Activated CD4-positive, alpha-beta memory T cell treated with anti-CD3 and anti-CD28 coated beads for 36 hours (primary cell): ENCODE measurements at regions not wholly inside any gene's neighbourhood (a gene's known extent, or its start where the extent isn't known, plus 50 kb on each side); places are given as distances from the start of the nearest gene placed in this dataset.

Experiments used
- CTCF ChIA-PET: fragments of 350-600 bp; sonication (Branson Sonifier 250); formaldehyde crosslinking; loops from one replicate; lab custom pipeline; 2021; ENCODE audit warnings: antibody characterized with exemption, inconsistent platforms; lab: Charles Lee
- POLR2A ChIA-PET: fragments of 350-600 bp; sonication (Branson Sonifier 250); formaldehyde crosslinking; loops from one replicate; lab custom pipeline; 2021; ENCODE audit warnings: antibody characterized with exemption; lab: Charles Lee
- DNase-seq: peaks from one replicate; pipeline ENCODE4 v3.0.0-alpha.2; 2020
- H3K27ac Mint-ChIP-seq: one replicate; pipeline ENCODE4 v1.8.0; 2021; ENCODE audit warnings: mixed read lengths
- H3K27me3 Mint-ChIP-seq: one replicate; pipeline ENCODE4 v1.8.0; 2021; ENCODE audit warnings: mixed read lengths
- H3K36me3 Mint-ChIP-seq: one replicate; pipeline ENCODE4 v1.8.0; 2021; ENCODE audit warnings: mixed read lengths
- H3K4me1 Mint-ChIP-seq: one replicate; pipeline ENCODE4 v1.8.0; 2021; ENCODE audit warnings: low read depth, mixed read lengths
- H3K4me3 Mint-ChIP-seq: one replicate; pipeline ENCODE4 v1.8.0; 2021; ENCODE audit warnings: mild to moderate bottlenecking, mixed read lengths
- H3K9me3 Mint-ChIP-seq: one replicate; pipeline ENCODE4 v1.8.0; 2021; ENCODE audit warnings: mixed read lengths
- intact Hi-C: fragments of 100-400 bp; cut with micrococcal nuclease; formaldehyde crosslinking; loops from one replicate; pipeline ENCODE4 v1.15.1; 2023

DNA sequence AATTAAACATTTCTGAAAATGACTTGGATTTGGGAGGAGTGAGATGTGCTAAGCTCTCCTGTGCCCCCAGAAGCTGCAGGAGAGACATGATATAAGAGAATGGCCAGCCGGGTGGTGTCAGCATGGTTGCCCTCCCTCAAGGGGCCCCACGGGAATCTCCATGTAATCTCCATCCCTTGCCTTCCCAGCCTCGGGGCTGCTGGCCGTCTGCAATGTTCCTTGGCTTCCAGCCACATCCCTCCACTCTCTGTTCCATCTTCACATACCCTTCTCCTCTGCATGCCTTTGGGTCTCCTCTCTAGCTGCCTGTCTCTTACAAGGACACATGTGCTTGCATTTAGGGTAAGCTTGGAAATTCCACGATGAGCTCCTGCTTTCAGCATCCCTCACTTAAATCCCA lies 172.0 kb downstream of the TSHZ3 start:
- no peaks in the 10 kb centered on the region for H3K4me1 Mint-ChIP-seq
- ChIA-PET POLR2A (no interaction called here), CTCF (no interaction called here)
- peaks cover 4% of the 10 kb centered on the region for H3K27me3 Mint-ChIP-seq
- no peaks in the 10 kb centered on the region for H3K9me3 Mint-ChIP-seq
- H3K36me3 Mint-ChIP-seq: no peaks in the 10 kb centered on the region
- DNase-seq: no peak
- no peak overlapping the region for H3K4me3 Mint-ChIP-seq
- no peak overlapping the region for H3K27ac Mint-ChIP-seq
- intact Hi-C loops: no loop called here

DNA sequence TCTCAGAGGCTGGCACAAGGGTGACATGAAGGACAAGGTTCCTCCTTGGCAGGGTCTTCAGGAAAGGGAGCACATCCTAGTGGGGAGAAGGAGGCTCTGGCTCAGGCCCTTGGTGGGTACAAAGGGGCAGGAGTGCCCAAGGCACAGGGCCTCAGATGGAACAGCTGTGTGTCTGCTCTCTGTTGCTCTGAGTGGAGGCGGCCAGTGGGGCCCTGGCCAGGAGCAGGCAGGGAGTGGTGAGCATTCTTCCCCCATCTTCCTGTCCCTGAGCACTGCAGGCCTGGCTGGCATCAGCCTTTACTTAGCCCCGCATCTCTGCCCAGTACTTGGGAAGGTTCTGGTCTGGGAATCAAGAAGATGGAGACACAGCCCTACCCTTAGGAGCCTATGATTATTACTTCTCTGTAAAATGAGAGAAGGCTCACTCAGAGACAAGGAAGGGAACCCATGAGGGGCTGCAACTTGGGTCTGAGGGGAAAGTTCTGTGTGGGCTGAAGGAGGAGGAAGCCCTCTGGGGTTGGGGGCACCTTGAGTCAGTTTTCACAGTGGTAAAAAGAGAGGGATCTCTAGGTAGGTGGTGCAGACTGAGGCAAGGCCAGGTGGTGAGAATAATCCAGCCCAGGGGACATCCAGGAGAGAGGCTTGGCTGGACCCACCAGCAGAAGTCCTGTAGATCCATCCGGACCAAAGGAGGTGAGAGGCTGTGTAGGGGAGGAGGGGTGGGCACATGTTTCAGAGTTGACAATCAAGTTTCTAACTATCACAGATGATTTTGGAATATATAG lies 173.5 kb downstream of the TSHZ3 start:
- no peaks in the 10 kb centered on the region for H3K36me3 Mint-ChIP-seq
- ChIA-PET CTCF (no interaction called here), POLR2A (no interaction called here)
- no peak overlapping the region for H3K4me3 Mint-ChIP-seq
- intact Hi-C loops: no loop called here
- H3K9me3 Mint-ChIP-seq: no peaks in the 10 kb centered on the region
- H3K4me1 Mint-ChIP-seq: no peaks in the 10 kb centered on the region
- no peak overlapping the region for H3K27ac Mint-ChIP-seq
- DNase-seq: no peak
- H3K27me3 Mint-ChIP-seq: peaks cover 3% of the 10 kb centered on the region

DNA sequence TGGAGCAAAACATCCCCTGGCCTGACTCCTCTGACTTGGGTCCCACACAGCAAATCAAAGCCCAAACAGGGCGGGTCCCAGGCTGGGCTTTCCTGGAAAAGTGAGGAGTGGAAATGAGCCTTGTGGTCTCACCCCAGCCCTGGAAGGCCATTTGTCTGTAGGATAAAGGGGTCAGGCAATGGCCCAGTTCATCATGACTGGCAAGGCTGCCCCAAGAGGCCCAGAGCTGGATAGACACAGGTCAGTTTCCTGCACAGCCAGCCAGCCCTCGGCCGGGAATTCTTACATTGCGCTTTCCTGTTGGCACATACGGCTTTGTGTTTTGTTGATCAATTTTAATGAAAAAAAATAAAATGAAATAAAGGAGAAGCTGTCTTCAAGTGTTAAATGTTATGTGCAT lies 174.3 kb downstream of the TSHZ3 start:
- H3K9me3 Mint-ChIP-seq: no peaks in the 10 kb centered on the region
- H3K4me1 Mint-ChIP-seq: no peaks in the 10 kb centered on the region
- POLR2A ChIA-PET: no interaction called here
- H3K4me3 Mint-ChIP-seq: no peak overlapping the region
- DNase-seq: no peak
- intact Hi-C loops: no loop called here
- CTCF ChIA-PET: no interaction called here
- peaks cover 3% of the 10 kb centered on the region for H3K27me3 Mint-ChIP-seq
- H3K36me3 Mint-ChIP-seq: no peaks in the 10 kb centered on the region
- H3K27ac Mint-ChIP-seq: no peak overlapping the region

DNA sequence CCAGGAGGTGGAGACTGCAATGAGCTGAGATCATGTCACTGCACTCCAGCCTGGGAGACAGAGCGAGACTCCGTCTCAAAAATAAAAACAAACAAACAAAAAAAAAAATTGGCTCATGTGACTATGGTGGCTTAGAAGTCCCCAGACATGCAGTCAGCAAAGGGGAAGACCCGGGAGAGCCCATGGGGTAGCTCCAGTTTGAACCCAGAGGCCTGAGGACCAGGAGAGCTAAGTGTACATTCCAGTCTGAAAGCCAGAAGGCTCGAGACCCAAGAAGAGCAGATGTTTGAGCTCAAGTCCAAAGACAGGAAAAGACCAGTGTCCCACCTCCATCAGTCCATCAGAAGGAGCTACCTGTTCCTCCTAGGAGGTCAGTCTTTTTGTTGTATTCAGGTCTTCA lies 175.2 kb downstream of the TSHZ3 start:
- ChIA-PET CTCF (no interaction called here), POLR2A (no interaction called here)
- H3K36me3 Mint-ChIP-seq: no peaks in the 10 kb centered on the region
- H3K4me3 Mint-ChIP-seq: no peak overlapping the region
- no peaks in the 10 kb centered on the region for H3K9me3 Mint-ChIP-seq
- no peak for DNase-seq
- intact Hi-C loops: no loop called here
- H3K4me1 Mint-ChIP-seq: no peaks in the 10 kb centered on the region
- peaks cover 3% of the 10 kb centered on the region for H3K27me3 Mint-ChIP-seq
- no peak overlapping the region for H3K27ac Mint-ChIP-seq

DNA sequence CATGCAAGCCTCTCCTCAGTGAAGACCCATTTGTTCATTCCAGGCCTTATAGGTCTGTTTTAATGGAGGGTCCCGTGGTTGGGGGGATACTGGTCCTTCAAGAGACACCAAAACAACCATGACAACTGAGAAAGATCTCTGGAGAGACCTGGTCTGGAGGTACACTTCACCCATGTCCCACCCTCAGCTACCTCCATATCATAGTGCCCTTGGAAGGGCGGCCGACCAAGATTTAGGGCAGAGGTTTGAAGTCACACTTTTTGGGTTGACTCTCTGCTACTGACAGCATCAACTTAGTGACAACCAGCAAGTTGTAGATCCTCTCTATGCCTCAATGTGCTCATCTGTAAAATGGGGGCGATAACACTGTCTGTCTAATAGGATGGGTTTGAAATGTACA lies 177.3 kb downstream of the TSHZ3 start:
- no peaks in the 10 kb centered on the region for H3K36me3 Mint-ChIP-seq
- ChIA-PET POLR2A (no interaction called here), CTCF (no interaction called here)
- intact Hi-C loops: no loop called here
- peaks cover 5% of the 10 kb centered on the region for H3K27me3 Mint-ChIP-seq
- no peaks in the 10 kb centered on the region for H3K9me3 Mint-ChIP-seq
- peaks cover 6% of the 10 kb centered on the region for H3K4me1 Mint-ChIP-seq
- H3K27ac Mint-ChIP-seq: no peak overlapping the region
- H3K4me3 Mint-ChIP-seq: no peak overlapping the region
- no peak for DNase-seq

DNA sequence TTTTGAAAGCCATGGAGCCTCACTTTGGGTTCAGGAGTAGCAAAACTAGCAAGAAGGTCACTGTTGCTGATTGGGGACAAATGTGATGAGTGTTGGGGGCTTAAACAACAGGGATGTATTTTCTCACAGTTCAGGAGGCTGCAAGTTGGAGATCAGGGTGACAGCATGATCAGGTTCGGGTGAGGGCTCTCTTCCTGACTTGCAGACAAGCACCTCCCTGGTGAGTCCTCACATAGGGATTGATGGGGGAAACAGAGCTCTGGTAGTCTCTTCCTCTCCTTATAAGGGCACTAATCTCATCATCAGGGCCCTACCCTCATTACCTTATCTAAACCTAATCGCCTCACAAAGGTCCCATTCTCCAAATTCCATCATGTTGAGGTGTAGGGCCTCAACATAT lies 179.2 kb downstream of the TSHZ3 start:
- peaks cover 10% of the 10 kb centered on the region for H3K27me3 Mint-ChIP-seq
- H3K4me3 Mint-ChIP-seq: no peak overlapping the region
- H3K27ac Mint-ChIP-seq: no peak overlapping the region
- no peak for DNase-seq
- ChIA-PET CTCF (no interaction called here), POLR2A (no interaction called here)
- H3K4me1 Mint-ChIP-seq: peaks cover 6% of the 10 kb centered on the region
- intact Hi-C loops: no loop called here
- no peaks in the 10 kb centered on the region for H3K9me3 Mint-ChIP-seq
- no peaks in the 10 kb centered on the region for H3K36me3 Mint-ChIP-seq

DNA sequence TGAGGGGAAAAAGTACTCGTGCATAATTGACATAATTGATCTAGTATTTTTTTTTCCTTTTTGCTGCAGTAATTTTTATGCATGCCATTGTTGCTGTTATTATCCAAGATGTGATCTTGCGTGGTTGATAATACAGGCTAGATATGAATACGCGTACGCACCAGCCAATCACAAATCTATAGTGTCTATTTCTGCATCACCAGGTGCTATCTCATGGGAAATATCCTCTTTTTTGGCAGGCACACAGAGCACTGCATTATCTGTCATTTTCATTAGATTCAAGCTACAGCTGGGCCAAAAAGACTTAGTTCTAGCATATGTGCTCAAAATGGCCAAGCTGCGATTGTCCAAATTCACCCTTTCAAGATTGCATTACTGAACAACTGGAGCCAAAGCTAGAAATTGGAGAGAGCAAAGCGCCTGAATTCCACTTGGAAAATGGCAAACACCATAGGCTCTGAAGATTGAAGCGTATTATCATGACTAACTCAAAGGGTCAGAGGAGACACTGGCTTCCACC lies 181.1 kb downstream of the TSHZ3 start:
- Mint-ChIP-seq H3K4me3 (no peak overlapping the region), H3K4me1 (peaks cover 6% of the 10 kb centered on the region), H3K9me3 (no peaks in the 10 kb centered on the region), H3K36me3 (no peaks in the 10 kb centered on the region), H3K27ac (no peak overlapping the region), H3K27me3 (peaks cover 21% of the 10 kb centered on the region)
- ChIA-PET POLR2A (no interaction called here), CTCF (no interaction called here)
- intact Hi-C loops: no loop called here
- no peak for DNase-seq

DNA sequence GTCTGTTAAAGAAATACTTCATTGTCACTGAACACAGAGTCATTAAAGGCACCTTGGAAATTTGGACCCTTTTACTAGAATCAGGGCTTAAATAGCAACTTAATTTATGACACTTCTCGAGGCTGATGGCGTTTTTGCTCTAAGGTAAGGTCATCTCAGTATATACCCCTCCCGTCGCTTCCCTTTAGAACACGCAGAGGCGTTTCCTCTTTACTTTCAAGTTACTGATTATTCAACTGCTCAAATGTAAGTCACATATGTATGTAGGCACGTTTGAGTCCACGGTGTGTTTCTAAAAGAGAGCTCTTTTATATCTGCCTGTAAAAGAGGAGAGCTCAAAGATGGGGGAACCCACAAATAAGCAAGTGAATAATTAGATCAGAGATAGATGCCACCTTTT lies 181.5 kb downstream of the TSHZ3 start:
- Mint-ChIP-seq H3K4me1 (peaks cover 6% of the 10 kb centered on the region), H3K36me3 (no peaks in the 10 kb centered on the region), H3K27ac (no peak overlapping the region), H3K27me3 (peaks cover 21% of the 10 kb centered on the region), H3K4me3 (no peak overlapping the region), H3K9me3 (no peaks in the 10 kb centered on the region)
- no peak for DNase-seq
- ChIA-PET CTCF (no interaction called here), POLR2A (no interaction called here)
- intact Hi-C loops: no loop called here

DNA sequence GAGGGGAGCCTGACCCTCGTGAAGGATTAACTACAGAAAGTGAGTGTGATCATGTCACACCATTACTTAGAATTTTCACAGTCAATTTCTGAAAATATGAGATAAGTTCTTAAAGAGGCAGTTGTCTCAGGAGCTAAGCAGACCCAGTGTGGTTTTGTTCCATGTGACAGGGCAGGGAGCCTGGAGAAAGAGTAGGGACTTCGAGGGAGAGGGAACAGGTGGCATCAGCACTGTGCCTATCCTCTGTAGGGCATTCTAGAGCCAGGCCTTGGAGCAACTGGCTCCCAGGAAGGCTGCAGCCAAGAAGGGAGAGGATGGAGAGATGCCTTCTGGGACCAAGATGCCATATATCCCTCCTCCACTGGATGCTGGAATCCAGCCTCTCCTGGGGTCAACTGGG lies 183.0 kb downstream of the TSHZ3 start:
- no peak for DNase-seq
- Mint-ChIP-seq H3K36me3 (no peaks in the 10 kb centered on the region), H3K27ac (no peak overlapping the region), H3K4me3 (no peak overlapping the region), H3K4me1 (peaks cover 6% of the 10 kb centered on the region), H3K27me3 (peaks cover 27% of the 10 kb centered on the region), H3K9me3 (no peaks in the 10 kb centered on the region)
- POLR2A ChIA-PET: no interaction called here
- CTCF ChIA-PET: no interaction called here
- intact Hi-C loops: no loop called here

DNA sequence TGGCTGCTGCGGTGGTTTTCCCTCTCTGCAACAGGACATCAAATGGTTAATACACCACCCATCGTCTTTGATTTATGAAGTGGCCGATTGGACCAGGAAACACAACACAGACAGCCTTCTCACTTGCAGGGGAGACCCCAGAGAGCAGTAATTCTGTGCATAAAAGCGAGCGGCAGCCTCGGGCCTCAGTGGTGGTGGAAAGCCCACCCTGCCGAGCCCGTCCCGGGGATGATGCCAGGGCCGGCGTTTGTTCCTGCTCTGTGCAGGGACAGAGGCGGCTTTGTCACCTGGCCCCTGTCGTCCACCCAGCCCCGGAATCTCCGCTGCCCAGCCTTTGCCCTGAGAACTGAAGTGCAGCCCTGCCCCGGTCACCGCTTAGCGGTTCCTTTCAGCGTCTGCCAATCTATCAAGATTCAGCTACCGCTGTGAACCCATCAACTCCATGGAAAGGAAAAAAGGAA lies 184.4 kb downstream of the TSHZ3 start:
- H3K4me3 Mint-ChIP-seq: no peak overlapping the region
- peaks cover 6% of the 10 kb centered on the region for H3K4me1 Mint-ChIP-seq
- intact Hi-C loops: no loop called here
- no peak overlapping the region for H3K27ac Mint-ChIP-seq
- POLR2A ChIA-PET: no interaction called here
- H3K36me3 Mint-ChIP-seq: no peaks in the 10 kb centered on the region
- no peak for DNase-seq
- peaks cover 27% of the 10 kb centered on the region for H3K27me3 Mint-ChIP-seq
- no peaks in the 10 kb centered on the region for H3K9me3 Mint-ChIP-seq
- CTCF ChIA-PET: interaction anchor here (0.7 kb wide), 1 partner anchor 863 kb away, joined by 3 read pairs; no protein-coding TSS in a partner anchor

DNA sequence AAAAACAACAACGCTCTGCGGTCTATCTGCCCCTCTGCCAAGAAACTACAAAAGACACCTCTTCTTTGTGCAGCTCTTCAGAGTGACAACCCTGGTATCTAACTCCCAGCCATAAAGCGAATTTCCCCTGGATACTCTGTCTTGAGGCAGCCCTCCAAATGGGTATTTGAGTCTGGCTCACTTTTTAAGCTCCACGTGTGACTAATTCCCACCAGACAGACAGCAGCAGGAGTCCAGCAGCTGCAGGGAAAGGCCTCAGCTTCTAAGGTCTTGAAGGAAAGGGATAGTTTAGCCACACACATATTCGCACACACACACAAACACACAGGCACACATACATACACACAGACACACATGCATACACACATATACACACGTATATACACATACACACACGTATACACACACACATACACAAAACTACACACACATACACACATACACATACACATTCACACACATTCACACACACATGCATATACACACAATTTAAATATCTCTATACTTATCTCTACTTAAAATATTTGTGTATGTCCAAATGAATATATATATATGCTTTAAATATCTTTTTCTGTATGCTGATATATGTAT lies 188.8 kb downstream of the TSHZ3 start:
- no peak for DNase-seq
- POLR2A ChIA-PET: no interaction called here
- CTCF ChIA-PET: no interaction called here
- no peaks in the 10 kb centered on the region for H3K36me3 Mint-ChIP-seq
- H3K27me3 Mint-ChIP-seq: peaks cover 18% of the 10 kb centered on the region
- no peaks in the 10 kb centered on the region for H3K9me3 Mint-ChIP-seq
- no peak overlapping the region for H3K4me3 Mint-ChIP-seq
- intact Hi-C loops: no loop called here
- no peaks in the 10 kb centered on the region for H3K4me1 Mint-ChIP-seq
- no peak overlapping the region for H3K27ac Mint-ChIP-seq

DNA sequence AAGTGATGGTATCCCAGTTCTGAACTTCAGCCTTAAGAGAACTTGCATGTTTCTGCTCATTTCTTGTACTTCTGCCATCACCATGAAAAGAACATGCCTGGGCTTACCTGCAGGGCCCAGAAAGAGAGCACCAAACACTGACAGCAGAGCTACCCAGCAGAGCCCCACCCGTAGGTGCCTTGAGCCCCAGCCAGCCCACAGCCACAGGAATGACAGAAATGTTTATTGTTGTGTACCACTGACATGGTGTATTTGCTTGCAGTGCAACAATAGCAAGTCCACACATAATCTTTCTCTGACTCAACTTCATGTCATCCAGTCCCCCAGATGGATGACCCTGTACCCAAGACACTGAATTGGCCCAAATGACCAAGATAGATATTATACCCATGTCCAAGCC lies 195.2 kb downstream of the TSHZ3 start:
- Mint-ChIP-seq H3K9me3 (no peaks in the 10 kb centered on the region), H3K36me3 (no peaks in the 10 kb centered on the region), H3K27ac (no peak overlapping the region), H3K27me3 (no peaks in the 10 kb centered on the region), H3K4me3 (no peak overlapping the region), H3K4me1 (no peaks in the 10 kb centered on the region)
- POLR2A ChIA-PET: no interaction called here
- CTCF ChIA-PET: no interaction called here
- no peak for DNase-seq
- intact Hi-C loops: no loop called here

DNA sequence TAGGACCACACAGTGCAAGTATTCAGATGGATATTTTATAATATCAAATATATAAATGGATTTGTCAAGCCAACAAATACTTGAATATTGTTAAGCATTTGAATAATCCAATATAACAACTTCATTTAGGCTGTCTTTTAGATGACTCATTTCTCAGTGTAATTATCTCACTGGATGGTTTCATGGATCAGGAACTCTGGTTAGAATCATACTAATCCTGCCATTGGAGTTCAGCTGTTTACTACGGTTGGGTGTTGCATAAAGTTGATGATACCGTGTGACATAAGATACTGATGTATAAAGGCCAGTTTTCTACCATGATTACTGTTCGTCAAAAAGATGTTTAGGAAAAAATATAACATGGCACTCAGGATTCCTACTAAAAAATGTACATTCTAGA lies 196.3 kb downstream of the TSHZ3 start:
- intact Hi-C loops: no loop called here
- H3K27me3 Mint-ChIP-seq: no peaks in the 10 kb centered on the region
- H3K9me3 Mint-ChIP-seq: no peaks in the 10 kb centered on the region
- POLR2A ChIA-PET: no interaction called here
- H3K4me3 Mint-ChIP-seq: no peak overlapping the region
- CTCF ChIA-PET: no interaction called here
- no peaks in the 10 kb centered on the region for H3K4me1 Mint-ChIP-seq
- no peak for DNase-seq
- no peak overlapping the region for H3K27ac Mint-ChIP-seq
- no peaks in the 10 kb centered on the region for H3K36me3 Mint-ChIP-seq
